Keratinocyte (primary cell): ENCODE measurements at regions not wholly inside any gene's neighbourhood (a gene's known extent, or its start where the extent isn't known, plus 50 kb on each side); places are given as distances from the start of the nearest gene placed in this dataset.

Experiments used
- EZH2 ChIP-seq: IDR thresholded peaks from one replicate; pipeline ENCODE4 v1.6.1; 2012; ENCODE audit warnings: inconsistent platforms, mild to moderate bottlenecking, low read length, moderate library complexity
- TF ChIP-seq, protein P1 (sequence below), 3 experiments: IDR thresholded peaks in 1 of 3; conservative IDR thresholded peaks in 1 of 3; optimal IDR thresholded peaks in 1 of 3; 2 replicates in 2 of 3; 3 replicates in 1 of 3; pipeline versions ENCODE3 to v1.5.1; 2011; ENCODE audit warnings: low read length in 3 of 3, mild to moderate bottlenecking in 3 of 3, moderate library complexity in 2 of 3, control low read depth in 1 of 3, inconsistent platforms in 1 of 3; ENCODE audit not compliant: insufficient read depth in 2 of 3; ENCODE audit errors: extremely low read depth in 1 of 3

DNA sequence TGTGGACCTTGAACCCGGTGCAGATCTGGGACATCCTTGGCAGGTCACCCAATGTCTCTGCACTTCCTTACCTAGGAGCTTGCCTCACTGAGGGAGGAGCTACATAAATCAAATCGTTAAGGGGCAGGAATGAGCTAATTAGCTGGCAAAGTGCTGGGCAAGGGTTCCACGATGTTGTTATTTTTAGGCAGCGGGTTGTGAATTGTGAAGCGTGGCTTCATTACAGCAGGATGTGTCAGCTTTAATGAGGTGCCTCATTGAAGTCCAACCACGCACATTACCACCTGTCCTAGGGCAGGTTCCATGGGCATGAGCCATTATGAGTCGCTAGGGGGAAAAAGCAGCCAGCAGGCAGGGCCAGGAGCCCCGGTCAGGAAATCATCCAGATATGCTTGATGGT is 127.0 kb upstream of the AGAP1 start:
- TF ChIP-seq, protein P1, sequence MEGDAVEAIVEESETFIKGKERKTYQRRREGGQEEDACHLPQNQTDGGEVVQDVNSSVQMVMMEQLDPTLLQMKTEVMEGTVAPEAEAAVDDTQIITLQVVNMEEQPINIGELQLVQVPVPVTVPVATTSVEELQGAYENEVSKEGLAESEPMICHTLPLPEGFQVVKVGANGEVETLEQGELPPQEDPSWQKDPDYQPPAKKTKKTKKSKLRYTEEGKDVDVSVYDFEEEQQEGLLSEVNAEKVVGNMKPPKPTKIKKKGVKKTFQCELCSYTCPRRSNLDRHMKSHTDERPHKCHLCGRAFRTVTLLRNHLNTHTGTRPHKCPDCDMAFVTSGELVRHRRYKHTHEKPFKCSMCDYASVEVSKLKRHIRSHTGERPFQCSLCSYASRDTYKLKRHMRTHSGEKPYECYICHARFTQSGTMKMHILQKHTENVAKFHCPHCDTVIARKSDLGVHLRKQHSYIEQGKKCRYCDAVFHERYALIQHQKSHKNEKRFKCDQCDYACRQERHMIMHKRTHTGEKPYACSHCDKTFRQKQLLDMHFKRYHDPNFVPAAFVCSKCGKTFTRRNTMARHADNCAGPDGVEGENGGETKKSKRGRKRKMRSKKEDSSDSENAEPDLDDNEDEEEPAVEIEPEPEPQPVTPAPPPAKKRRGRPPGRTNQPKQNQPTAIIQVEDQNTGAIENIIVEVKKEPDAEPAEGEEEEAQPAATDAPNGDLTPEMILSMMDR (optimal IDR thresholded peaks at IDR 0.05 in 1 of 3, IDR thresholded peaks at IDR 0.05 in 1 of 3, conservative IDR thresholded peaks at IDR 0.05 in 1 of 3; ENCODE audit: extremely low read depth in 1 of 3, insufficient read depth in 2 of 3, low read length in 3 of 3) = no peak
- no peak for TF ChIP-seq EZH2
